SK-N-MC (cell line): ENCODE measurements at regions not wholly inside any gene's neighbourhood (a gene's known extent, or its start where the extent isn't known, plus 50 kb on each side); places are given as distances from the start of the nearest gene placed in this dataset.

Experiments
- EZH2 ChIP-seq: fragments of 200-600 bp; sonication (generic); IDR thresholded peaks from one replicate; pipeline ENCODE4 v1.6.1; 2017; ENCODE audit warnings: antibody characterized with exemption
- FOXP2 ChIP-seq: optimal IDR thresholded peaks from 2 replicates; pipeline ENCODE3; 2011; ENCODE audit warnings: mild to moderate bottlenecking, moderate library complexity; ENCODE audit not compliant: insufficient read depth; ENCODE audit errors: extremely low read length, control extremely low read depth
- POLR2AphosphoS5 ChIP-seq: IDR thresholded peaks from 2 replicates; pipeline ENCODE4 v1.6.1; 2012; ENCODE audit warnings: mild to moderate bottlenecking, low read depth, low read length, borderline replicate concordance

- TF ChIP-seq POLR2AphosphoS5: no peak
- TF ChIP-seq EZH2: no peak
- TF ChIP-seq FOXP2: no peak
Observed at GRCh38 chr15:38688761-38689160, 124.1 kb upstream of the RASGRP1 start.
